ENCODE measurements at regions not wholly inside any gene's neighbourhood (a gene's known extent, or its start where the extent isn't known, plus 50 kb on each side); places are given as distances from the start of the nearest gene placed in this dataset.

DNA sequence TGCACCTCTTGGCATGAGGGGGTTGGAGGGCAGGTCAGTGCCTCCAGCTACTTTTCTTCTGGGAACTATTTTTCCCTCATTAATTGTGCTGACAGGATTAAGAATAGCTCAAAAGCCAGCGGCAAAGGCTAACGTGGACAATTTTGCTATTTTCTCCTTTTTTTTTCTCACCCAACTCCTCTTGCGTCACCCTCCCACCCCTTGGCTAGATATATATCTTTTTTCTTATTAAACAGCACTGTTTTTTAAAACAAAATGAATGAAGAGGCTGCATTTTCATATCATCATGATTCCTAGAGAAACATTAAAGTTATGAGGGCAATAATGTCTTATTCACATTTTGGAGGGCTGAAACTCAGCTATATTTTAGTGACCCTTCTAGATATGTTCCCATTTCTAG, 251.8 kb upstream of the NFE2L3 start:
- Histone ChIP-seq H3K36me3 (ENCODE audit: control insufficient read depth in 2 of 2, extremely low read depth in 1 of 2, insufficient read depth in 2 of 2, low read length in 2 of 2) (no peaks in the 10 kb centered on the region), H4K20me1 (replicated peaks; ENCODE audit: control insufficient read depth, extremely low read depth, insufficient read depth, low read length) (no peaks in the 10 kb centered on the region), H3K79me2 (ENCODE audit: control insufficient read depth, insufficient read depth, low read length) (no peaks in the 10 kb centered on the region), H3K27ac (ENCODE audit: insufficient read depth, low read depth, low read length) (no peak overlapping the region), H3K4me1 (ENCODE audit: control insufficient read depth, extremely low read depth, insufficient read depth, low read length) (no peaks in the 10 kb centered on the region), H3K9ac (replicated peaks; ENCODE audit: extremely low read depth, insufficient read depth, low read length) (no peak overlapping the region), H3K9me3 (replicated peaks; ENCODE audit: control insufficient read depth, insufficient read depth, low read length) (no peaks in the 10 kb centered on the region), H2AFZ (ENCODE audit: low read depth, low read length) (no peak overlapping the region), H3K4me3 (replicated peaks in 1 of 3; ENCODE audit: insufficient read depth in 1 of 3, low read depth in 1 of 3, low read length in 3 of 3) (no peak overlapping the region), H3K9me1 (replicated peaks; ENCODE audit: control insufficient read depth, extremely low read depth, insufficient read depth, low read length) (no peaks in the 10 kb centered on the region), H3K27me3 (ENCODE audit: control insufficient read depth in 2 of 2, insufficient read depth in 2 of 2, low read length in 2 of 2) (peaks cover 0 to 8% of the 10 kb centered on the region in 2 experiments), H3K4me2 (ENCODE audit: insufficient read depth, low read length) (no peak overlapping the region)
- POLR2A ChIA-PET = no interaction called here
- intact Hi-C loops (cut with micrococcal nuclease) (no loop called here), dilution Hi-C loops (cut with MboI; ENCODE audit: extremely low pct_ligation_motif_present, low sequenced_read_pairs) (no loop called here)
- DNase-seq (ENCODE audit: low read depth, low spot score) (no peak), FAIRE-seq (no peak)
- CTCF ChIA-PET = interaction anchor here (9.7 kb wide), 1 partner anchor 464 kb away, joined by 304 read pairs; no protein-coding TSS in a partner anchor
- BruUV-seq (replicated peaks) = no TSS peak
- no peak for TF ChIP-seq JUN (IDR thresholded peaks at IDR 0.05; ENCODE audit: borderline replicate concordance, insufficient read depth, insufficient read length, low read depth)
- no peak for TF ChIP-seq CTCF (IDR thresholded peaks at IDR 0.05; ENCODE audit: extremely low read depth in 1 of 2, insufficient read depth in 1 of 2, low read depth in 1 of 2, low read length in 2 of 2)
- no peak for TF ChIP-seq MYC (IDR thresholded peaks at IDR 0.05; ENCODE audit: low read depth, low read length)
- no peak for TF ChIP-seq GATA2 (IDR thresholded peaks at IDR 0.05; ENCODE audit: insufficient read depth, insufficient read length, low read depth, low read length)
- TF ChIP-seq POLR2AphosphoS5 (IDR thresholded peaks at IDR 0.05; ENCODE audit: insufficient read depth, low read depth, low read length) = no peak
- no peak for TF ChIP-seq FOS (IDR thresholded peaks at IDR 0.05; ENCODE audit: borderline replicate concordance, insufficient read depth, low read length)
- TF ChIP-seq EZH2 (IDR thresholded peaks at IDR 0.05; ENCODE audit: borderline replicate concordance, low read depth, low read length, severe bottlenecking) = no peak
- TF ChIP-seq POLR2A (IDR thresholded peaks at IDR 0.05; ENCODE audit: low read depth, low read length) = no peak
- no peak for TF ChIP-seq MAX (IDR thresholded peaks at IDR 0.05; ENCODE audit: insufficient read depth, insufficient read length)
